ENCODE measurements at regions not wholly inside any gene's neighbourhood (a gene's known extent, or its start where the extent isn't known, plus 50 kb on each side); places are given as distances from the start of the nearest gene placed in this dataset.
"Not testable (repeated sequence)": the region's sequence is repeated elsewhere in the genome, so short reads cannot be mapped to it uniquely, and the experiment has no call there.

GRCh38 chr21:13935396-13936032, 275.2 kb downstream of the LIPI start:
- DNase-seq (ENCODE audit: low spot score); intact Hi-C loops (cut with micrococcal nuclease; ENCODE audit: unreplicated experiment); CTCF ChIA-PET (ENCODE audit: low intra/inter-chr PET ratio, low total read pairs); H3K27me3 ChIP-seq (ENCODE audit: control insufficient read depth in 1 of 2, insufficient read depth in 2 of 2, low read length in 2 of 2); H3K4me1 ChIP-seq (ENCODE audit: insufficient read depth, low read length); POLR2A ChIA-PET; H3K79me2 ChIP-seq (ENCODE audit: insufficient read depth, low read length); H3K27ac ChIP-seq (ENCODE audit: extremely low read length, insufficient read depth, low read length); in situ Hi-C loops (cut with HindIII; ENCODE audit: extremely low pct_ligation_motif_present, low pct_unique_long_range_greater_than_20kb); ATAC-seq; H3K36me3 ChIP-seq (replicated peaks in 1 of 2; ENCODE audit: control insufficient read depth in 1 of 2, insufficient read depth in 2 of 2, low read length in 2 of 2); H4K20me1 ChIP-seq (ENCODE audit: insufficient read depth, low read length); BruUV-seq (replicated peaks); H3K4me3 ChIP-seq (replicated peaks in 1 of 3; ENCODE audit: insufficient read depth in 1 of 3, low read depth in 2 of 3, low read length in 3 of 3); H2AFZ ChIP-seq (ENCODE audit: low read length); H3K9me3 ChIP-seq (ENCODE audit: low read length); H3K9ac ChIP-seq (ENCODE audit: insufficient read depth, low read depth, low read length); FAIRE-seq; H3K4me2 ChIP-seq (ENCODE audit: low read depth, low read length): not testable (repeated sequence)
- 73% methylated on average over 3 of the region's 26 CpGs for WGBS (ENCODE audit: low lambda C conversion rate)

GRCh38 chr21:13934887-13935342, 275.8 kb downstream of the LIPI start:
- in situ Hi-C loops (cut with HindIII; ENCODE audit: extremely low pct_ligation_motif_present, low pct_unique_long_range_greater_than_20kb); POLR2A ChIA-PET; intact Hi-C loops (cut with micrococcal nuclease; ENCODE audit: unreplicated experiment); H2AFZ ChIP-seq (ENCODE audit: low read length); DNase-seq (ENCODE audit: low spot score); BruUV-seq (replicated peaks); H3K79me2 ChIP-seq (ENCODE audit: insufficient read depth, low read length); H3K9ac ChIP-seq (ENCODE audit: insufficient read depth, low read depth, low read length); H4K20me1 ChIP-seq (ENCODE audit: insufficient read depth, low read length); H3K27me3 ChIP-seq (ENCODE audit: control insufficient read depth in 1 of 2, insufficient read depth in 2 of 2, low read length in 2 of 2); CTCF ChIA-PET (ENCODE audit: low intra/inter-chr PET ratio, low total read pairs); ATAC-seq; H3K36me3 ChIP-seq (replicated peaks in 1 of 2; ENCODE audit: control insufficient read depth in 1 of 2, insufficient read depth in 2 of 2, low read length in 2 of 2); H3K27ac ChIP-seq (ENCODE audit: extremely low read length, insufficient read depth, low read length); H3K4me3 ChIP-seq (replicated peaks in 1 of 3; ENCODE audit: insufficient read depth in 1 of 3, low read depth in 2 of 3, low read length in 3 of 3); H3K4me1 ChIP-seq (ENCODE audit: insufficient read depth, low read length); H3K9me3 ChIP-seq (ENCODE audit: low read length); FAIRE-seq; H3K4me2 ChIP-seq (ENCODE audit: low read depth, low read length): not testable (repeated sequence)
- 83% methylated on average over 2 of the region's 23 CpGs for WGBS (ENCODE audit: low lambda C conversion rate)

GRCh38 chr21:13923175-13923574, 287.6 kb downstream of the LIPI start:
- in situ Hi-C loops (cut with HindIII; ENCODE audit: extremely low pct_ligation_motif_present, low pct_unique_long_range_greater_than_20kb); POLR2A ChIA-PET; BruUV-seq (replicated peaks); H3K27me3 ChIP-seq (ENCODE audit: control insufficient read depth in 1 of 2, insufficient read depth in 2 of 2, low read length in 2 of 2); H4K20me1 ChIP-seq (ENCODE audit: insufficient read depth, low read length); H3K4me2 ChIP-seq (ENCODE audit: low read depth, low read length); FAIRE-seq; H2AFZ ChIP-seq (ENCODE audit: low read length); H3K9ac ChIP-seq (ENCODE audit: insufficient read depth, low read depth, low read length); H3K27ac ChIP-seq (ENCODE audit: extremely low read length, insufficient read depth, low read length); H3K9me3 ChIP-seq (ENCODE audit: low read length); DNase-seq (ENCODE audit: low spot score); ATAC-seq; H3K36me3 ChIP-seq (replicated peaks in 1 of 2; ENCODE audit: control insufficient read depth in 1 of 2, insufficient read depth in 2 of 2, low read length in 2 of 2); CTCF ChIA-PET (ENCODE audit: low intra/inter-chr PET ratio, low total read pairs); H3K4me3 ChIP-seq (replicated peaks in 1 of 3; ENCODE audit: insufficient read depth in 1 of 3, low read depth in 2 of 3, low read length in 3 of 3); H3K4me1 ChIP-seq (ENCODE audit: insufficient read depth, low read length); H3K79me2 ChIP-seq (ENCODE audit: insufficient read depth, low read length); intact Hi-C loops (cut with micrococcal nuclease; ENCODE audit: unreplicated experiment): not testable (repeated sequence)
- WGBS (ENCODE audit: low lambda C conversion rate) = 0% methylated on average over 1 of the region's 1 CpG

GRCh38 chr21:13921455-13921854, 289.3 kb downstream of the LIPI start:
- CTCF ChIA-PET (ENCODE audit: low intra/inter-chr PET ratio, low total read pairs); intact Hi-C loops (cut with micrococcal nuclease; ENCODE audit: unreplicated experiment); in situ Hi-C loops (cut with HindIII; ENCODE audit: extremely low pct_ligation_motif_present, low pct_unique_long_range_greater_than_20kb); H3K9me3 ChIP-seq (ENCODE audit: low read length); H3K27ac ChIP-seq (ENCODE audit: extremely low read length, insufficient read depth, low read length); DNase-seq (ENCODE audit: low spot score); ATAC-seq; H3K36me3 ChIP-seq (replicated peaks in 1 of 2; ENCODE audit: control insufficient read depth in 1 of 2, insufficient read depth in 2 of 2, low read length in 2 of 2); BruUV-seq (replicated peaks); H3K4me1 ChIP-seq (ENCODE audit: insufficient read depth, low read length); H3K4me3 ChIP-seq (replicated peaks in 1 of 3; ENCODE audit: insufficient read depth in 1 of 3, low read depth in 2 of 3, low read length in 3 of 3); POLR2A ChIA-PET; H3K9ac ChIP-seq (ENCODE audit: insufficient read depth, low read depth, low read length); H3K27me3 ChIP-seq (ENCODE audit: control insufficient read depth in 1 of 2, insufficient read depth in 2 of 2, low read length in 2 of 2); H4K20me1 ChIP-seq (ENCODE audit: insufficient read depth, low read length); H3K79me2 ChIP-seq (ENCODE audit: insufficient read depth, low read length); H3K4me2 ChIP-seq (ENCODE audit: low read depth, low read length); H2AFZ ChIP-seq (ENCODE audit: low read length); FAIRE-seq: not testable (repeated sequence)
- WGBS (ENCODE audit: low lambda C conversion rate) = 78% methylated on average over 1 of the region's 1 CpG
